ENCODE measurements at regions not wholly inside any gene's neighbourhood (a gene's known extent, or its start where the extent isn't known, plus 50 kb on each side); places are given as distances from the start of the nearest gene placed in this dataset.

DNA sequence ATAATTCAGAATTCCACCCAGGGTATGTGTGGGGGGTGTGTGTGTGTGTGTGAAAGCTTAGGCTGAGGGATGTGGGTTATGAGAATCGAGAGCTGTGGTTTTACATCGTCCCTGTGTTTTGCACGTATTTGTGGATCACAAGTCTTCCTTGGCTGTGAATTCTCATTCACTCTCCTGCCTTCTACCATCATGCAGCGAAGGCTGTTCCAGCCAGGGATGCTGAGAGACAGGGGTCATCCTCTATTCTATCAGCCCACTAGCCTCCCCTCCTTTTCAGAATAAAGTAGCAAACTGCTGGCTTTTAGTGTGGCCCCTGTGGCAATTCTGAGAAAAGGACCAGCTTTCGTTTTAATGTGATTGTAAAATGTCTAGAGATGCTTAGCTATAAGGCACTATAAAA, 460.6 kb upstream of the NR2F2 start:
- TF ChIP-seq CTCF (IDR thresholded peaks at IDR 0.05; ENCODE audit: insufficient read depth, low read length): no peak
- TF ChIP-seq POLR2AphosphoS5 (IDR thresholded peaks at IDR 0.05; ENCODE audit: low read depth): no peak
- TF ChIP-seq, protein P1, sequence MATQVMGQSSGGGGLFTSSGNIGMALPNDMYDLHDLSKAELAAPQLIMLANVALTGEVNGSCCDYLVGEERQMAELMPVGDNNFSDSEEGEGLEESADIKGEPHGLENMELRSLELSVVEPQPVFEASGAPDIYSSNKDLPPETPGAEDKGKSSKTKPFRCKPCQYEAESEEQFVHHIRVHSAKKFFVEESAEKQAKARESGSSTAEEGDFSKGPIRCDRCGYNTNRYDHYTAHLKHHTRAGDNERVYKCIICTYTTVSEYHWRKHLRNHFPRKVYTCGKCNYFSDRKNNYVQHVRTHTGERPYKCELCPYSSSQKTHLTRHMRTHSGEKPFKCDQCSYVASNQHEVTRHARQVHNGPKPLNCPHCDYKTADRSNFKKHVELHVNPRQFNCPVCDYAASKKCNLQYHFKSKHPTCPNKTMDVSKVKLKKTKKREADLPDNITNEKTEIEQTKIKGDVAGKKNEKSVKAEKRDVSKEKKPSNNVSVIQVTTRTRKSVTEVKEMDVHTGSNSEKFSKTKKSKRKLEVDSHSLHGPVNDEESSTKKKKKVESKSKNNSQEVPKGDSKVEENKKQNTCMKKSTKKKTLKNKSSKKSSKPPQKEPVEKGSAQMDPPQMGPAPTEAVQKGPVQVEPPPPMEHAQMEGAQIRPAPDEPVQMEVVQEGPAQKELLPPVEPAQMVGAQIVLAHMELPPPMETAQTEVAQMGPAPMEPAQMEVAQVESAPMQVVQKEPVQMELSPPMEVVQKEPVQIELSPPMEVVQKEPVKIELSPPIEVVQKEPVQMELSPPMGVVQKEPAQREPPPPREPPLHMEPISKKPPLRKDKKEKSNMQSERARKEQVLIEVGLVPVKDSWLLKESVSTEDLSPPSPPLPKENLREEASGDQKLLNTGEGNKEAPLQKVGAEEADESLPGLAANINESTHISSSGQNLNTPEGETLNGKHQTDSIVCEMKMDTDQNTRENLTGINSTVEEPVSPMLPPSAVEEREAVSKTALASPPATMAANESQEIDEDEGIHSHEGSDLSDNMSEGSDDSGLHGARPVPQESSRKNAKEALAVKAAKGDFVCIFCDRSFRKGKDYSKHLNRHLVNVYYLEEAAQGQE (IDR thresholded peaks at IDR 0.05; ENCODE audit: insufficient replicate concordance, low read depth): no peak
